ENCODE measurements at regions not wholly inside any gene's neighbourhood (a gene's known extent, or its start where the extent isn't known, plus 50 kb on each side); places are given as distances from the start of the nearest gene placed in this dataset.

DNA sequence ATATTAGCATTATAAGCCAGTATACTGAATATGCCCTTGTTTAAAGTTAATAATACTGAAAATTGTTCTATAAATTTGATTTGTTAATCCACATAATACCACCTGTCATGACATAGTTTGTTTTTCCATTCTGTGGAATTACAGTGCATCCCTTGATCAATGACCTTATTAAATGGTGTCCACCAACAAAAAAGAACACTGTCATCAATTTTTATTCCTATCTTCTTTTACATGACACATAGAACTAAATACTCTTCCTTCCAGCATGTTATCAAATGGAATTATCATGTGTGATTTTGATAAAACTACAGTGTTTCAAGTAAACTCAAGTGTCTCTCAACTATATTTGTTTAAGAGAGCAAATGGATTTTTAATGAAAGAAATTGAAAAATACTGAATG, 221.8 kb upstream of the MBL2 start:
- Histone ChIP-seq H3K79me1 (ENCODE audit: insufficient read depth, low read depth, low read length, poor library complexity, severe bottlenecking) (no peaks in the 10 kb centered on the region), H3K79me2 (ENCODE audit: insufficient read depth, low read length) (no peaks in the 10 kb centered on the region), H4K8ac (replicated peaks; ENCODE audit: insufficient read length, low read depth, low read length) (no peak overlapping the region), H3K4me2 (ENCODE audit: insufficient read depth, insufficient read length, low read length) (no peak overlapping the region), H2BK15ac (ENCODE audit: low read depth, low read length) (no peak overlapping the region), H3K23ac (ENCODE audit: insufficient read length, low read depth, low read length) (no peak overlapping the region), H3K18ac (ENCODE audit: insufficient read length, low read depth, low read length) (no peak overlapping the region), H4K20me1 (ENCODE audit: control insufficient read depth, insufficient read depth, insufficient read length) (no peaks in the 10 kb centered on the region), H3K14ac (ENCODE audit: insufficient read depth, low read length) (no peak overlapping the region), H3K9me3 (ENCODE audit: control insufficient read depth, low read depth, low read length) (no peaks in the 10 kb centered on the region), H4K5ac (ENCODE audit: insufficient read length, low read depth, low read length) (no peak overlapping the region), H2AK5ac (ENCODE audit: insufficient read length, low read length) (no peak overlapping the region), H2AFZ (ENCODE audit: low read length) (no peak overlapping the region), H2BK120ac (ENCODE audit: low read depth, low read length, poor library complexity, severe bottlenecking) (no peak overlapping the region), H2BK12ac (ENCODE audit: insufficient read length, low read depth, low read length) (no peak overlapping the region), H3K27ac (ENCODE audit: insufficient read length, low read depth, low read length) (no peak overlapping the region), H3K23me2 (ENCODE audit: insufficient read length, low read depth, low read length, poor library complexity, severe bottlenecking) (no peaks in the 10 kb centered on the region), H3K27me3 (ENCODE audit: insufficient read depth, low read length) (no peaks in the 10 kb centered on the region), H3T11ph (ENCODE audit: low read length) (no peak overlapping the region), H2BK5ac (ENCODE audit: insufficient read length, low read length) (no peak overlapping the region), H4K91ac (ENCODE audit: insufficient read length, low read depth, low read length) (no peak overlapping the region), H3K9ac (ENCODE audit: extremely low read depth, insufficient read length, low read length) (no peak overlapping the region), H2BK20ac (ENCODE audit: low read depth, low read length, poor library complexity, severe bottlenecking) (no peak overlapping the region), H3K4me1 (ENCODE audit: insufficient read depth, low read length) (no peaks in the 10 kb centered on the region), H3K4ac (ENCODE audit: low read depth, low read length) (no peak overlapping the region), H3K56ac (ENCODE audit: insufficient read length, low read depth, low read length) (no peak overlapping the region)
- peaks cover 5 to 17% of the 10 kb centered on the region in 2 experiments for H3K9me3 Mint-ChIP-seq
- no peaks in the 10 kb centered on the region for H3K27me3 Mint-ChIP-seq (ENCODE audit: low read depth)
- H3K4me3 Mint-ChIP-seq = no peak overlapping the region
- DNase-seq = no peak
- H3K36me3 Mint-ChIP-seq (ENCODE audit: insufficient read depth in 1 of 3, low read depth in 3 of 3) = peaks cover 16 to 30% (median 17%) of the 10 kb centered on the region in 3 experiments
- TF ChIP-seq, protein P1, sequence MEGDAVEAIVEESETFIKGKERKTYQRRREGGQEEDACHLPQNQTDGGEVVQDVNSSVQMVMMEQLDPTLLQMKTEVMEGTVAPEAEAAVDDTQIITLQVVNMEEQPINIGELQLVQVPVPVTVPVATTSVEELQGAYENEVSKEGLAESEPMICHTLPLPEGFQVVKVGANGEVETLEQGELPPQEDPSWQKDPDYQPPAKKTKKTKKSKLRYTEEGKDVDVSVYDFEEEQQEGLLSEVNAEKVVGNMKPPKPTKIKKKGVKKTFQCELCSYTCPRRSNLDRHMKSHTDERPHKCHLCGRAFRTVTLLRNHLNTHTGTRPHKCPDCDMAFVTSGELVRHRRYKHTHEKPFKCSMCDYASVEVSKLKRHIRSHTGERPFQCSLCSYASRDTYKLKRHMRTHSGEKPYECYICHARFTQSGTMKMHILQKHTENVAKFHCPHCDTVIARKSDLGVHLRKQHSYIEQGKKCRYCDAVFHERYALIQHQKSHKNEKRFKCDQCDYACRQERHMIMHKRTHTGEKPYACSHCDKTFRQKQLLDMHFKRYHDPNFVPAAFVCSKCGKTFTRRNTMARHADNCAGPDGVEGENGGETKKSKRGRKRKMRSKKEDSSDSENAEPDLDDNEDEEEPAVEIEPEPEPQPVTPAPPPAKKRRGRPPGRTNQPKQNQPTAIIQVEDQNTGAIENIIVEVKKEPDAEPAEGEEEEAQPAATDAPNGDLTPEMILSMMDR (conservative IDR thresholded peaks at IDR 0.05) = no peak
- H3K27ac Mint-ChIP-seq = no peak overlapping the region
- H3K4me1 Mint-ChIP-seq = peaks cover 11 to 12% of the 10 kb centered on the region in 2 experiments
